DMS114 treated with DMSO at 0.1 percent for 48 hours (cell line): ENCODE measurements at regions not wholly inside any gene's neighbourhood (a gene's known extent, or its start where the extent isn't known, plus 50 kb on each side); places are given as distances from the start of the nearest gene placed in this dataset.
"Not testable (repeated sequence)": the region's sequence is repeated elsewhere in the genome, so short reads cannot be mapped to it uniquely, and the experiment has no call there.

Source experiments
- DNase-seq: peaks from one replicate; lab custom pipeline; 2025; ENCODE audit not compliant: unreplicated experiment; lab: John Stamatoyannopoulos, UW

DNA sequence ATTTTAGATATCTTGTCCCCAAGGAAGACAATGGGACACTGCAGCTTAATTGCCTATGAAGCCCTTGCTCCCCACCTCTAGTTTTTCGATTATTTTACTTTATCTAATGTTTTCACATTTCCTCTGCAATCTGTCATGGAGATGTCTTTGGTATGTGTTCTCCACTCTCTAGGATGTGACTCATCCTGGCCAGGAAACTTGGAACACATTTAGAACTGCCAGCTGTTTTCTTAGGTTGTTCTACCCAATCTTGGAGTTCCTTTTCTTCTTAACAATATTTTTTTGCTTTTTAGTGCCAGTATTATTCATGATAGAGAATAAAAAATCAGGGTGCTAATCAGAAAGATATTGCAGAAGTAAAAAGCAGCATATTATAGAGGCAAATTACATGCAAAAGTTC is 101.7 kb upstream of the CLEC14A start:
- DNase-seq, result no peak

DNA sequence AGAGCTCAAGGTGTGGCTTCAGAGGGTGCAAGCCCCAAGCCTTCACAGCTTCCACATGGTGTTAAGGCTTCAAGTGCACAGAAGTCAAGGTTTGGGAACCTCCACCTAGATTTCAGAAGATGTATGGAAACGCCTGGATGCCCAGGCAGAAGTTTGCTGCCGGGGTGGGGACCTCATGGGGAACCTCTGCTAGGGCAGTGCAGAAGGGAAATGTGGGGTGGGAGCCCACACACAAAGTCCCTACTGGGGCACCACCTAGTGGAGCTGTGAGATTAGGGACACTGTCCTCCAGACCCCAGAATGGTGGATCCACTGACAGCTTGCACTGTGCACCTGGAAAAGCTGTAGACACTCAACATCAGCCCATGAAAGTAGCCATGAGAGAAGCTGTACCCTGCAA is 99.6 kb upstream of the CLEC14A start:
- DNase-seq, result not testable (repeated sequence)

- DNase-seq, result no peak
These were observed 94.2 kb upstream of the CLEC14A start for GRCh38 chr14:38350102-38350501.

GRCh38 chr14:38342803-38343202 is 86.9 kb upstream of the CLEC14A start:
- no peak for DNase-seq

DNA sequence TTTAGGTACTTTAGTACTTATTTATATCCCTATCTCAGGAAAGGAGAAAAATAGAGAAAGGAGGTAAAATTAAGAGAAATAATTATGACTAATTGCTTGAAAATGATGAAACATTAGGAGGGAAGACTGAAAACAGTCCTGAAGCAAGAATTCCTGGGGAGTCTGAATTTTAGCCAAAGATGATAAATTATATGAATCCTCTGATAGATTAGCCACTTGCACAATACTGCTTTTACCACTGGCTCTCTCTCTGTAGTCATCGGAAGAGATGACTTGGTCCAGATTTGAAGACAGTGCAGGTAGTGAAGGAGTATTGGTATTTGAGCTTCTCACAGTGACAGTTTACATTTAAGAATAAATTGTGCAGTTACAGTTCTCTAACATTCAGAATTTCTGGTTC is 83.8 kb upstream of the CLEC14A start:
- no peak for DNase-seq

DNA sequence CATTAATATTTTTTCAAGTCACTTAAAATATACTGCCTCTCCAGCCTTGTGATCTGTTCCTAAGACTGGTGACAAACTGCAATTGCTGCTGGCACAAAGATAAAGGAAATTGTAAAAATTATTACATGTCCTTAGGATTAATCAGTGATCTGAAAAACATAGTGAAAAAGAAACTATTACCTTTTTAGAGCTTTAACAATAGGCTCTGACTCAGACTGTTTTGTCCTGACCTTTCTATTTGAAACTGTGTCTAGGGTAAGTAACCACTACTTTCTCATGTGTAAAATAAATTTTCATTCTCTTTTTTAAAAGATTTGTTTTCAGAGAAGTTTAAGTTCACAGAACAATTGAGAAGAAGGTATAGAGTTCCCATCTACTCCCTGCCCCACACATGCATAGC is 80.4 kb upstream of the CLEC14A start:
- DNase-seq, result no peak

- DNase-seq, result no peak
These were observed 74.4 kb upstream of the CLEC14A start for GRCh38 chr14:38330275-38330674.

DNA sequence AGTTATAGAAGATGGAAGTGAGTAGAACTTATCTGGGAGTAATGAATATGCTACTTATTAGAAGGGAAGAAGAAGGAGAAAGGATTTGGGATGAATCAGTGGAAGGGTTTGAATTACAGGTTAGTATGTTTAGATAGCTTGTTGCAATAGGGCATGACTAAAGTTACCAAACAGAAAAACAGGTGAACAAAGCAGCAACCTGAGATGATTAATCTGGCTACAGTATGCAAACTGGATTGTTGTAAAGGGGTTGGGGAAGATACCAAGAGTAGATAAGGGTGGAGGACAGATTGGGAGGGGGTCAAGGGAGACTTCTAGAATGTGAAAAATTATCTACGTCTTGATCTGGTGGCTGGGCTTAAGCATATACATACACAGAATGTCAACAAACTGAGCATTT is 73.4 kb upstream of the CLEC14A start:
- no peak for DNase-seq

DNA sequence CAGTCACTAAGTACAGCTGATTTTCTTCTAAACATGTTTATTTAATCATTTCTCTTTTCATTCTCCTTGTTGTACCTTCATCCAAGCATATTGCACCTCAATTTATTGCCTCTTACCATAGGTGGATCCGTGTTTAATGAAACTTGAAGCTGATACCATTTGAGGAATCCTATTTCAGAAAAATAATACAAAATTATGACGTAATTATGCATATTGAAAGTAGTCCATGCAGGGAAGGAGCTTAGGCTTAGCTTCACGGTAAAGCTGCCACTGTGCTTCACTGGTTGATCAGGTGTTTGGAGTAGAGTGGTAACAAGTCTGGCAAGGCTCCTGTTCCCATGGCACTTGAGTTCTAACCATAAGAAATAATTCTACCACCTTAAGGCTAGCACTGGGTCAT is 61.0 kb upstream of the CLEC14A start:
- DNase-seq, result no peak

- DNase-seq, result no peak
These were observed 55.8 kb upstream of the CLEC14A start for GRCh38 chr14:38311655-38312054.

DNA sequence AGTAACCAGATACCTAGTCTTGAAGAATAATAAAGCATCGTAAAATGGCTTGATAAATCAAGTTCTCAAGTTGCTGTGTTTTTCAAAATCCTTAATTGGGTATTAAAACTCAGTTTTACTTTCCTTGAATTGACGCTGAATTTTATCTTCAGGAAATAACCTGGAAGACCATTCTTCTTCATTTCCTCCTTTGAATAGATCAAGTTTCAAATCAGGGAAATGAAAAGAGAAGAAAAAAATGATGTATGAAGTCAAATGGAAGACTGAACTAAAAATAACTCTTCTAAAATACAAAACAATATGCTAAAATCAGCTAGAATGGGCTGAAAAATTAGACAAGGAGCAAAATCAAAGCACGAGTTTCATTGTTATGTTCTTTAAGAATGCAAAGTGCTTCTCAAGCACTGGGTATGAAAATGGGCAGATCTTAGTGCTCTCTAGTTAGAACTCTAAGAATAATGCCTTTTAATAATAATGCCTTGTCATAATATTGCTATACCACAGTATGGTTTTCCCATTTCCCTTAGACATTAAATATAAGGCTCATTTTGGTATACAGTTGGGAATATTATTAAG is 54.6 kb upstream of the CLEC14A start:
- no peak for DNase-seq

DNA sequence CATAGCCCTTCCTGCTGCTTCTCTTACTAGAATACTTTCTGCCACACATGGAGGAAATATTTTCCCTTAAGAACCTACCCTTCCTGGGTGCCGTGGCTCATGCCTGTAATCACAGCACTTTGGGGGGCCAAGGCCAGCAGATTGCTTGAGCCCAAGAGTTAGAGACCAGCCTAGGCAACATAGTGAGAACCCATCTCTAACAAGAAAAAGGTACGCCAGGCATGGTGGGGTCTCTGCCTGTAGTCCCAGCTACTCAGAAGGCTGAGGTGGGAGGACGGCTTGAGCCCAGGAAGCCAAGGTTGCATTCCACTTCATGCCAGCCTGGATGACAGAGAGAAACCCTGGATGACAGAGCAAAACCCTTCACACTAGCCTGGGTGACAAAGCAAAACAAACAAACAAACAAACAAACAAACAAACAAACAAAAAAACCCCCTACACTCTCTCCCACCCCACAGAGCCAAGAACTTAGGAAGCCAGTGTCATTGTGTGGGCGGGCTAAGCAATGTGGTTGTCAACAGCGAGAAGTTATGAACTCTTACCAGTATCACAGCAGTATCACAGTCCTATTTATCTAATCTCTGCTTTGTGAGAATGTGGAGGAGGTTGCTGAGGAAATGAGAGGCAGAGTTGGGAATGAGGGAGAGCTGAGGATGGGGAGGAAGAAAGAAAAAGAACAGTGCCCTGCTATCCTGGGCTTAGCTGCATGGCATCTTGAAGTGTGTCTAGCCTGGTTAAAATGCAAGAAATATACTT is 53.8 kb upstream of the CLEC14A start:
- no peak for DNase-seq
